ENCODE measurements at regions not wholly inside any gene's neighbourhood (a gene's known extent, or its start where the extent isn't known, plus 50 kb on each side); places are given as distances from the start of the nearest gene placed in this dataset.

GRCh38 chr4:111391829-111392228 lies 753.4 kb upstream of the FAM241A start:
- no peak for TF ChIP-seq CTCF (IDR thresholded peaks at IDR 0.05; ENCODE audit: unreplicated experiment in 3 of 3)
- H3K36me3 Mint-ChIP-seq (ENCODE audit: low read depth) = no peaks in the 10 kb centered on the region
- peaks cover 9% of the 10 kb centered on the region for H3K9me3 Mint-ChIP-seq
- no peak overlapping the region for H3K4me3 Mint-ChIP-seq
- H3K27me3 Mint-ChIP-seq (ENCODE audit: low read depth) = no peaks in the 10 kb centered on the region
- H3K4me1 Mint-ChIP-seq = no peaks in the 10 kb centered on the region
- no peak overlapping the region for H3K27ac Mint-ChIP-seq

GRCh38 chr4:111393781-111394180 lies 751.5 kb upstream of the FAM241A start:
- no peak overlapping the region for H3K27ac Mint-ChIP-seq
- TF ChIP-seq CTCF (IDR thresholded peaks at IDR 0.05; ENCODE audit: unreplicated experiment in 3 of 3) = no peak
- peaks cover 10% of the 10 kb centered on the region for H3K4me1 Mint-ChIP-seq
- H3K36me3 Mint-ChIP-seq (ENCODE audit: low read depth) = no peaks in the 10 kb centered on the region
- H3K9me3 Mint-ChIP-seq = peaks cover 11% of the 10 kb centered on the region
- H3K27me3 Mint-ChIP-seq (ENCODE audit: low read depth) = no peaks in the 10 kb centered on the region
- H3K4me3 Mint-ChIP-seq = no peak overlapping the region

GRCh38 chr4:111398906-111399330 lies 746.3 kb upstream of the FAM241A start:
- peak overlapping the region; percentile 15 to 89 (median 86) for H3K27ac Mint-ChIP-seq
- H3K9me3 Mint-ChIP-seq = peaks cover 2% of the 10 kb centered on the region
- H3K4me1 Mint-ChIP-seq = peaks cover 39% of the 10 kb centered on the region
- no peaks in the 10 kb centered on the region for H3K36me3 Mint-ChIP-seq (ENCODE audit: low read depth)
- no peak for TF ChIP-seq CTCF (IDR thresholded peaks at IDR 0.05; ENCODE audit: unreplicated experiment in 3 of 3)
- peak overlapping the region in 1 of 3 experiments; percentile 4 for H3K4me3 Mint-ChIP-seq
- no peaks in the 10 kb centered on the region for H3K27me3 Mint-ChIP-seq (ENCODE audit: low read depth)

- peaks cover 39% of the 10 kb centered on the region for H3K4me1 Mint-ChIP-seq
- peaks cover 2% of the 10 kb centered on the region for H3K9me3 Mint-ChIP-seq
- peak overlapping the region; percentile 15 to 86 (median 82) for H3K27ac Mint-ChIP-seq
- no peak overlapping the region for H3K4me3 Mint-ChIP-seq
- no peak for TF ChIP-seq CTCF (IDR thresholded peaks at IDR 0.05; ENCODE audit: unreplicated experiment in 3 of 3)
- no peaks in the 10 kb centered on the region for H3K27me3 Mint-ChIP-seq (ENCODE audit: low read depth)
- no peaks in the 10 kb centered on the region for H3K36me3 Mint-ChIP-seq (ENCODE audit: low read depth)
Observed at GRCh38 chr4:111399623-111400022, 745.6 kb upstream of the FAM241A start.

- H3K27ac Mint-ChIP-seq = peak overlapping the region; percentile 55 to 91 (median 89)
- peaks cover 2% of the 10 kb centered on the region for H3K9me3 Mint-ChIP-seq
- H3K4me3 Mint-ChIP-seq = peak overlapping the region in 1 of 3 experiments; percentile 17
- H3K4me1 Mint-ChIP-seq = peaks cover 44% of the 10 kb centered on the region
- H3K36me3 Mint-ChIP-seq (ENCODE audit: low read depth) = no peaks in the 10 kb centered on the region
- H3K27me3 Mint-ChIP-seq (ENCODE audit: low read depth) = no peaks in the 10 kb centered on the region
- no peak for TF ChIP-seq CTCF (IDR thresholded peaks at IDR 0.05; ENCODE audit: unreplicated experiment in 3 of 3)
Observed at GRCh38 chr4:111400741-111401140, 744.5 kb upstream of the FAM241A start.

GRCh38 chr4:111404673-111405072 lies 740.6 kb upstream of the FAM241A start:
- H3K4me3 Mint-ChIP-seq = no peak overlapping the region
- H3K27ac Mint-ChIP-seq = no peak overlapping the region
- H3K27me3 Mint-ChIP-seq (ENCODE audit: low read depth) = no peaks in the 10 kb centered on the region
- H3K4me1 Mint-ChIP-seq = peaks cover 32% of the 10 kb centered on the region
- no peak for TF ChIP-seq CTCF (IDR thresholded peaks at IDR 0.05; ENCODE audit: unreplicated experiment in 3 of 3)
- H3K36me3 Mint-ChIP-seq (ENCODE audit: low read depth) = no peaks in the 10 kb centered on the region
- peaks cover 2% of the 10 kb centered on the region for H3K9me3 Mint-ChIP-seq
